DLD1 (cell line): ENCODE measurements at regions not wholly inside any gene's neighbourhood (a gene's known extent, or its start where the extent isn't known, plus 50 kb on each side); places are given as distances from the start of the nearest gene placed in this dataset.

Source experiments
- in situ Hi-C: cut with HindIII; loops from 2 replicates; pipeline ENCODE4 v1.10.0; 2017; ENCODE audit warnings: low sequenced_read_pairs

DNA sequence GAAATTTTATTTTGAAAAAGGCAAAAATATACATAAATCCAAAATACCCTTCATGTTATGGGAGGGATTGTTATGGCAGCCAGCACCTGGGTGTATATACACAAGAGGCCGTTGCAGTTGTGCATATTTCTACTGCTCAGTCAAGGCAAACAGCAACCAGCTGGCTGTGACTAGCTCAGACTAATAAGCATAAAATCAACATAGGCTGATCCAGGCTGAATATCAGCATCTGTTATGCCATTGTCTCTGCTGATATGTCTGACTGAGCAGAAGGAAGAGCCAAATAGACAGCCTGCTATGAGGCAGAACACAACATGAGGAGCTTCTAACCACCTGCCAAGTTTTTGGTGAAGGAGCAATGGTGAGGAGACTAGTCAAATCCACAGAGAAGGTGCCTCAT, 457.5 kb upstream of the ALCAM start:
- in situ Hi-C loops, result loop anchor here (25.0 kb wide), 1 partner anchor 603 kb away; no protein-coding TSS in a partner anchor

DNA sequence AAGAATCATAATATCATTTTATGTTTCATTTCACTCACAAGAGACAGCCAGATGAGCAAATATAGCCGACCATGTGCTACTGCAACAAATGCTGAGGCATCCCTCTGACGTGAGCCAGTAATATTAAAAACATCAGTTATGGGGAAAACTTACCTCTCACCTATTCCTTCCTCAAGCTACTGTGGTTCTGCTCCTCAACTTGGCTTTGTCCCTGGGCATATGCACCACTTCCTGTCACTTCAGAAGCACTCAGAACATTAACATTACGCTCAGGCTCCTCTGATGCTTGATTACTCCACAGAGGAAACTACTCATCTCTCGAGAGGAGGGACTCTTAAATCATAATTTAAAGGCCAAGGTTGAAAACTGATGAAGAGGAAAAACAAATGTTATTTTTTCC, 457.0 kb upstream of the ALCAM start:
- in situ Hi-C loops, result loop anchor here (25.0 kb wide), 1 partner anchor 603 kb away; no protein-coding TSS in a partner anchor

DNA sequence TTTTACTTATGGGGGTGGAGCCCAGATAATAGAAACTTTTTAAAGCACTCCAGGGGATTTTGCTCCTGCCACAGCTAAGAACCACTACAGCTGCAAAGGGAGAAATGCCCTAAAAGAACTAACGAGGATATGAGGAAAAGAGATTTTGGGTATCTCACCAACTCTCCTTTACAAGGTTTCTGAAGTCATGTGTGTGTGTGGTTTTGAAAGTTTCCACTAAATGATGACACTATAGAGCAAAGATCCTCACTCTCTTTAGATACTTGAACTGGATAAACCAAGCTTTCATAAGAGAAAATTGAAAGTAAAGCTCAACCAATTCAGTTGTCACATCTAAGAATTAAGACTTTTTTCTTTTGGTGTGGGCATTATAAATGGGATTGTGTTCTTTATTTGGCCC, 455.3 kb upstream of the ALCAM start:
- in situ Hi-C loops, result loop anchor here (25.0 kb wide), 1 partner anchor 601 kb away; no protein-coding TSS in a partner anchor

DNA sequence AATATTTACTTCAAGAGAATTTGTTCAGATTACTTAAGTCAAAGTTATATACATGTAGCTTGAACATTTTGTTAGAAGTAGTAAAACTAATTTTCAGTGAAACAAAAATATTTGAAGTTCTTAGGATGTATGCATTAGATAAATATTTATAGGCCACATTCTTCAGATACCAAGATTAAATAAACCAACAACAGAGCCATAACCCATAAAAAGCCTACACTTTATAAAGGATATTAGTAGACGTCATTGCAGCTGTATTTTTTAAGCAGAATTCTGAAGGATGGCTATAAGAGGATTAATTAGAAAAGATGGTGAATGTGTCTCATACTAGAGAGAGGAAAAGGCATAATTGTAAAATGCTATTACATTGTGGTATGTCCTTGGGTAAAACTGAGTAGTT, 449.7 kb upstream of the ALCAM start:
- in situ Hi-C loops, result loop anchor here (25.0 kb wide), 1 partner anchor 595 kb away; no protein-coding TSS in a partner anchor

DNA sequence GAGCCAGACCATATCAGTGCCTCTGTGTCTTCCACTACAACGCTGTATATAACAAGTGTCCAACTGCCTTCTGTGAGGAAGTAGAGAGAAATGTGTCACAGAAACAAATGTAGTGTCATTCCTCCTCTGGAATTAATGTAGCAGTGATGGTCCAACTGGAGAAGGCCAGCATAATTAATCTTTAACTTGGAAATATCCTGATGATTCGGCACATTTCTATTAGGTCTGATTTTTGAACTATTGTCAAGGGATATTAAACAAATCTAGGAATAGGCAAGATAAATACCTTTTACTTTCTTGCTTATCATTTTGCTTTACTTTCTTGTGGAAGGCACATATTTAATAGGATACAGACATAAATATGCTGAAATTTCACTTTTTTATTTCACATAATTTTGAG, 446.2 kb upstream of the ALCAM start:
- in situ Hi-C loops, result loop anchor here (25.0 kb wide), 1 partner anchor 592 kb away; no protein-coding TSS in a partner anchor

DNA sequence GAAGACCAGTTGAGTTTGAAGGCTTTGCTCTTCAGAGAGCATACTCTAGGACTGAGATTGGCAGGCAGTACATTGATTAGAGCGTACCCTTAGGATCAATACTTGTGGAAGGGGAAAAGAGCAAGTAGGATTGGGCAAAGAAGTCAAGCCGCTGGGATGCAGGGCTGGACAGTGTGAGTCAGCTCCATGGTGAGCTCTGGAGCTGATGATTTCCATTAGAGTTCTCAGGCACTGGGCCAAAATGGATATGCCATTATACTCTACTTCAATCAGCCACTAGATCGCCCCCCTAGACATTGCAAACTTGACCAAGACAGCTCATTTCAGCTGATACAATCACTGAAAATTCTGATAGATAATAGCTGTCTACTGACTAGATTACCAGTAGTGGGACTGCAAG, 432.7 kb upstream of the ALCAM start:
- in situ Hi-C loops, result no loop called here

DNA sequence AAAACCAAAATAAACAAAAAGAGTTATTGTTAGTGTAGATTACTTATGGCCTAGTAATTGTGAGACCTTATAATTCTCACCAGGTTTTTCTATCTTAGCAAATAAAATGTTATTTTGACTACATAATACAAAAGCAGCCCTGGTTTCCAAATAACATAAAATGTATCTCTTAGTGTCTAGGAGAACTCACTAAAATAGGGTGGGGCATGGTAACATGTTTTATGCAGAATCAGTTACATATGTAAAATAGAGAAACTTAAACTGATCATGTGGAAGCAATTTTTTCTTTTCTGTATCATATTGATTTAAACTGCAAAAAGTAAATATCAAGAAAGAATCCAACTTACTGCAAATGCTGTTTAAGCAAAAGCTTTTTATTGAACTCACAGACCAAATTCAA, 431.1 kb upstream of the ALCAM start:
- in situ Hi-C loops, result no loop called here

DNA sequence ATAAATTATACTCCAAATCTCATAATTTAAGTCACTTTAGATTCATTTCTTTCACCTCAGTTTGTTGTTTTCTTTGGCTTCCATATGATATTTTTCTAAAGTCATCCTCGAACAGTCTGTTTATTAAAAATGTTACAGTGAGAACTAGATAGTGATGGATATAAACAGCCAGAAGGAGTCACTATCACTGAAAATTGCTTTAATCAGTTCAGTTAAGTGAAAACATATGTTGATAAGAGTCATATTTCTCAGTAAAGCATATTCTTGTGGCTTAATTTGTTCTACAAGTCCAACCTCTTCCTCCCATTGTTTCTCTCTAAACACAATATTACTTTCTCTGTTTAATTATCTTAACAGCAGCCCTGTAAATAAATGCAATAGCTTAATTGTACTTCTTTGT, 427.5 kb upstream of the ALCAM start:
- in situ Hi-C loops, result no loop called here

DNA sequence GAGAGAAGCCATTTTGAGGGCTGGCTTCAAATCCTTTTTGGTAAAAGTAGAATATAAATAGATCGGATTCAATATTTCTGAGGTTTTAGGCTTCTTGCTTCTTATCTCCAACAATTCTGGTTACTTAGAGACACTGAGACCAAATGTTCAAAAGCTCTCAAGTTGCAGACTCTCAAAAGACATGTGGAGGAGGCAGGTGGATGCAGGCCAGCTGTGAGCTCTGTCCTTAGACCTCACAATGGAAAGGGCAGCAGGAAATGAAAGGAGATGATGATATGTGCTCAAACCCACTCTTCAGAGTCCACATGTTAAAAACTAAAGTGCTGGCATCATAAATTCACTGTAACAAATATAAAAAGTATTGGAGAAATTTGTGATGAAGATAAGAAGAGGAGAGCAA, 424.9 kb upstream of the ALCAM start:
- in situ Hi-C loops, result no loop called here

DNA sequence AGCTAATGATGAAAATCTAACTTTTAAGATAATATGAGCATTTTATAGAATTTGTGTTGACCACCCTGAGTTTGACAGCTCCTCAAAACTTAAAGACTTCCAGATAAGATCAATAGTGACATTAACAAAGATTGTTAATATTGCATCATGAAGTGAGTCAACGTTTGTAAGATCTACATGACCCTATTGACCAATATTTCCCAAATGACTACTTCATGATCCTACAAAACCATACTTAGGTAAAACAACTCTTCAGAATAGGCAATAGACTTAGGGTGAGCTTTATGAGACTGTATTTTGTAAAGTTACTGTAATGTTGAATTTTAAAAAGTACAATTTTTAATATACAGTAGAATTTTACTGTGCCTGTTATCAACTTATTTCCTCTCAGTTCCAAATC, 422.7 kb upstream of the ALCAM start:
- in situ Hi-C loops, result no loop called here

DNA sequence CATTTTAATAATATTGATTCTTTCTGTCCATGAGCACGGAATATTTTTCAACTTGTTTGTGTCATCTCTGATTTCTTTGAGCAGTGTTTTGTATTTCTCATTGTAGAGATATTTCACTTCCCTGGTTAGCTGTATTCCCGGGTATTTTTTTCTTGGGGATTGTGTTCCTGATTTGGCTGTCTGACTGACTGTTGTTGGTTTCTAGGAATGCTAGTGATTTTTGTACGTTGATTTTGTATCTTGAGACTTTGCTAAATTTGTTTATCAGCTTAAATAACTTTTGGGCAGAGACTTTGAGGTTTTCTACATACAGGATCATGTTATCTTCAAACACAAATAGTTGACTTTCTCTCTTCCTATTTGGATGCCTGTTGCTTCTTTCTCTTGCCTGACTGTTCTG, 418.8 kb upstream of the ALCAM start:
- in situ Hi-C loops, result no loop called here

DNA sequence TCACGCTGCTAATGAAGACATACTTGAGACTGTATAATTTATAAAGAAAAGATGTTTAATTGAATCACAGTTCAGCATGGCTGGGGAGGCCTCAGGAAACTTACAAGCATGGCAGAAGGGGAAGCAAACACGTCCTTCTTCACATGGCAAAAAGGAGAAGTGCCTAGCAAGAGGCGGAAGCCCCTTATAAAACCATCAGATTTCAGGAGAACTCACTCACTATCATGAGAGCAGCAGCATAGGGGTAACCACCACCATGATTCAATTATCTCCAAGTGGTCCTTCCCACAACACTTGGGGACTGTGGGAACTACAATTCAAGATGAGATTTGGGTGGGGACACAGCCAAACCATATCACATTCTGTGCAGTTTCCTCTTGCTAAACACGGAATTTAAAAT, 416.9 kb upstream of the ALCAM start:
- in situ Hi-C loops, result loop anchor here (5.0 kb wide), 1 partner anchor 63 kb away; no protein-coding TSS in a partner anchor

DNA sequence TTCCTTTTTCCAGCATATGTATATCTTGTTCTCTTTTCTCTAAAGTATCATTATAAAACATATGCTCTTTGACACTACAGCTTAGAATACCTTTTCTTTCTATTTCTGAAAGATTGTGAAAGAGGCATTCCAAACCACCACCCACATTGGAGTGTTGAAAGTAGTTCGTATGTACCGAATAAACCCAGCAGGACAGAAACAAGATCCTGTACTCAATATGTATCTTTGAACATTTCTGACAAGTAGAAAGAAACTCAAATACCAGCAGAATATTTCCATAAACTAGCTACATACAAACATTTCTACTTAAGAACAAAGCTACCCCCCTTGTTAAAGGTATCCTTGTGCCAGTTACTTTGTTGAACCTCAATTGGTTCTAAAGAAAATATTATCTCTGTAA, 415.3 kb upstream of the ALCAM start:
- in situ Hi-C loops, result loop anchor here (5.0 kb wide), 1 partner anchor 64 kb away; no protein-coding TSS in a partner anchor

DNA sequence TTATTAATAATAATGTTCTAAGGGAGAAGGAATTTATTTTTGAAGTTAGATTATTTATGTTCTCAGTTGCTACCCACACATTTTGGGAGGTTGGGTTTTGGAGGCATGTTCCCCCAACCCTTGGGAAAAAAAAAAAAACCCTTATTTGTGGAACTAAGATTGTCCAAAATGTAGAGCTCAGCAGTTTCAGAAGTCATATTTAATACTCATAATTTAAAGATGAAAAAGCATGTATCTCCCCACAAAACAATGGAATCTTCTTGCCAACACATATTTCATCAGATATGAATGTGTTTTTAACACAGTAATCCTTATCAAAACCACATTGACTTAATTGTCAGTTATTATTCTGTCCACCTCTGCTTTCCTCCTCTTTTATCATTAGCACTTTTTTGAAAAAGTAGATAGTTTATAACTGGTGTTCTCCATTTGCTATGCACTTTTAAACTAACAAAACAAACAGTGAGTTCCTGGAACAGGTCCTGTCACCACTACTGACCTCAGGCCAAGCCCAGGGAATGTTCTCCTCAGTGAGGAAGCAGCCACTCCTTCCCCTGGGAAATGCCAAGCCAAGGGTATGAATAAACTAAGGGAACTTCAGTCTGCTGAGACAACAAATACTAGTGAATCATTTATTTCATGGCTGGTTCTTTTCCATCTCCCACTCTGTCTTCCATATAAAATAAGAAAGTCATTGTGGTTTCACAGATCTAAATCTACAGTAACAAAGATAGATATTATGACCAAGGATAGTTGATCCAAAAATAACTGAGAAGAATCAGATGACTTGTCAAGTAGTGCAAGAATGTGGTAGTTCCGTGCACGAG, 414.4 kb upstream of the ALCAM start:
- in situ Hi-C loops, result loop anchor here (5.0 kb wide), 1 partner anchor 65 kb away; no protein-coding TSS in a partner anchor

DNA sequence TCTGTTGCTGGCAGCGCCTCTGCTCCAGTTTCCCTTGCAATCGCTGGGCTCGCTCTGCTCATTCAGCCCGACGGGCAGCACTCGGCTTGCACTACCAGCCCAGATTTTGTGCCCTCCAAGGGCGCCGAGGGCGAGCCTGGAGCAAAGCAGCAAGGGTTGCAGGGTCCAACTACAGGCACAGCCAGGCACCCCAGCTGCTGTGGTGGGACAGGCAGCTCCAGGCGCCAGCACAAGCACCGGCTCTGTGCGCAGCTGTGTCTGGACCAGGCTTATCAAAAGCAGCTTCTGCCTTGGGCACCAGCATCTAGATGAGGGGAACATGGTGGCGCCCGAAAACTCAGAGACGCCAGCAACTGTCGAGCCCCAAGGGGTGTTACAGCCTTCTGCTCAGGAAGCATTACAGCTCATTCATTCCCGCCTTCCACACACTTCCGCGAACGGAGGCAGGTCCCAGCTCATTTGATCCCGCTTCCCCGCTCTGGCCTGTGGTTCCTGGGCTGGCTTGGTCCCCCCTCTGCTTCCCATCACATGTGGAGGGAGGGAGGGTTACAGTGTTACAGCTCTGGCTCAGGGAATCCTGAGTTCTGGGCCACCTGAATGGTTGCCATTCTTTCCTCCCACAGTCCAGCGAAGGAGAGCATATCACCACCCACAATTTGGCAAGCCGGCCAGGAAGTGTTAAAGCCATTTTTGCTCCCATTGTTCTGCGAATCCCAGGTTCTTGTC, 409.9 kb upstream of the ALCAM start:
- in situ Hi-C loops, result no loop called here

DNA sequence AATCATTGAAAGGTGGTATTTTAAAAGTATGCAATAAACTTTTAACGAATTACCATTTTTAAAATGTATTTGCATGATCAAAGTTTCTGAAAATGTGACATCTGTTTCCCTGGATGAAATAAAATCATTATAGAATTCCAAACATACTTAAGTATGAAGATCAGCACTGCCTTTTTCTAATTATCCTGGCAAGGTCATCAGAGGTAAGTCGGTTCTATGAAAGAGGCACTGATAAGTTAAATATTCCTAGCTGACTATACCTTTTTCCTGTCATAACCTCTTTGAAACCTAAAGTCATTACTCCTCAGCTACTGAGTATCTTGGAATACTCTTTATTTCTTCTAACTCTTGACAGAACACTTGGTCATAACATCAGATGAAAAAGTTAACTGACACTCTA, 406.1 kb upstream of the ALCAM start:
- in situ Hi-C loops, result no loop called here

DNA sequence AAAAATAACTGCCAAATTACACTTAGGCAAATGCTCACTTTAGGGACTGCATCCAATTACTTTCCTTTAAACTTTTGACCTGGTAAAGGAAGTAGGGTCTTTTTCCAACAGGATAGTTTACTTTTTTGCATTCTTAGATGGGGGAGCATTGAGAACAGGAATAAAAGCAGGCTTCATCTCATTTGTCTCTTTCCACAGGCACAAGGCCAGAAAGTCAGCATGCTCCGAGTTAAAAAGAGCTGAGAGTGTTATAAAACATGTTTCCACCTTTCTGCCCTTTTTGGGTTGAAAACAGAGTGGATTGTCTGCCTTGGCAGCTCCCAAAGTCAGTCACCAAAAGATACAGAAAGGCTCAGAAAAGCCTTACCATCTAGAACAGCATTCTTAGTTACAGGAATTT, 404.9 kb upstream of the ALCAM start:
- in situ Hi-C loops, result no loop called here

DNA sequence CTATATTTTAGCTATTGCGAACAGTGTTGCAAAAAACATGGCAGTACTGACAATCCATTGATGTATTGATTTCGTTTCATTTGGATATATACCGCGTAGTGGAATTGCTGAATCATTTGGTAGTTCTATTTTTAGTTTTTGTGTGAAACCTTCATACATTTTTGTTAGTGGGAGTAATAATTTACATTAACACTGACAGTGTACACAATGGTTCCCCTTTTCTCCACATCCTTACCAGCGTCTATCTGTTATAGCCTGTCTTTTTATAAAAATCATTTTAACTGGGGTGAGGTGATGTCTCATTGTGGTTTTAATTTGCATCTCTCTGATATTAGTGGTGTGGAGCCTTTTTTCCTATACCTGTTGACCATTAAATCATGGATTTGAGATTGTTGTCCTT, 392.4 kb upstream of the ALCAM start:
- in situ Hi-C loops, result no loop called here

DNA sequence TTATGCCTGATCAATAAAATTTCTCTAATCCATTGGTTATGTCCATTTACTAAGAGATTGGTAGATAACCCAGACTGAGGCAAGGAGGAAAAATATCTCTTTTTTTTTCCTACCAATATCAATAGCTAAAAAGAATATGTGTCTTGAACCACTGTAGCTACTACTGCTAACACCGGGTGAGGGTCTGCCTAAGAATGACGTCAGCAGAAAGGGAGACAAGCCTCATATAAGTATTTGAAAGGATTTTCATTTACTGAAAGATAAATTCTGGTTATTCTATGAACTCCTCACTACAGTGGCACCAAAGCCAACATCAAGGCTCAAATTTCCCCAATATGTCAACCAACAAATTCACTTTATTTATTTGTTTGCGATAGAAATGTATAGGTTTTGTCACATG, 389.0 kb upstream of the ALCAM start:
- in situ Hi-C loops, result no loop called here

DNA sequence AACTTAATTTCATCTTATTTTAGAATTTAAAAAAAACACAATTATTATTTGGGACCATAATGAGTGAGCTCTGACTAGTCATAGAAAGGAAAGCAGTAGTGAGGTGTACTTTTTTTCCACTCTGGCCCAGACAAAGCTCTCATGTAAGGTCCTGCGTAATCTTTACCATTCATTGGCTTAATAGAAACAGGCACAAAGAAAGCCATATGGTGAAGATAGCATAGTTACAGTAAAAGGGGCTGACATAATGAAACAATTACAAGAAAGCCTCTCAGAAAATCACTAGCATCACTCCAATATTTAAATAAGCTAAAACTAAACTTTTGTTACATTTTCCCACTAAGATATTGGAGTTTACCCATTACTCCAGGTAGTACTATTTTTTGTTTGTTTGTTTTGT, 384.6 kb upstream of the ALCAM start:
- in situ Hi-C loops, result no loop called here

DNA sequence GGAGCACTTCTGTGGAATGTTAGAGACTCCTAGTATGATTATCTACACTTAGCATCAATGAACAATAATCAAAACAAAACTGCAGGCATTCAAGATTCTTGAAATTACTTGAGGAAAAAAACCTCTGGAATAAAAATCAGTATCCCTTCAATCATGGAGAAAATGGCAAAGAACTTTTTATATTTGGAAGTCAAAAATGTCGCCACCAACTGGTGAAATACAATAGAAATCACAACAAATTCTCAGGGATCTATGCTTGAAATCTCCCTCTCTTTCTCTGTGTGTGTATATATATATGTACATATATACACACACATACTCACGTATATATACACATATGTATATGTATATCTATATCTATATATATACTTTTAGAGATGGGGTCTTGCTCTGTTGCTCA, 378.9 kb upstream of the ALCAM start:
- in situ Hi-C loops, result no loop called here

DNA sequence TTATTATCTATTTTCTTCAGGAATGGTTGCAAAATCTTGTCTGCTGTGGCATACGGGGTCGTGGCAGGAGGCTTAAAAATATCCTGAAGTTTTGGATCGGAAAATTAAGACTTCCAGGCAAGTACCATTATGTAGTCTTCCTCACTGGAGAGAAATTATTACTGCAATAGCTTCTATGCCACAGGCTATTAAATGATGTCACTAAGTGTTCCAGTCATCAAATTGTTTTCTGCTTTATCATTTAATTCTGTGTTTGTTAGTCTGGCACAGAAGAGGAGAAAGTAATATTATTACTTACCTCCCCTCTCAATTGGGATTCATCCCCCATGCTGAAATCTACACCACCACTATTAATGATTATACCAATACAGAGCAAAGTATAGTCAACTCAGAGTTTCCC, 378.2 kb upstream of the ALCAM start:
- in situ Hi-C loops, result no loop called here
